IMR-90 (cell line): ENCODE measurements at regions not wholly inside any gene's neighbourhood (a gene's known extent, or its start where the extent isn't known, plus 50 kb on each side); places are given as distances from the start of the nearest gene placed in this dataset.

Experiments
- ATAC-seq: fragments of 200-7000 bp; cut with Tn5 transposase; 2 replicates; pipeline ENCODE4 v1.9.1; 2020; ENCODE audit warnings: low read depth, mild to moderate bottlenecking, moderate library complexity
- BruUV-seq: library from RNA; stranded (reverse); fragments of 400-500 nt; replicated peaks from 2 replicates; lab custom pipeline; 2021; lab: Mats Ljungman, UMichigan
- CTCF ChIA-PET: fragments of 300-600 bp; formaldehyde crosslinking; extraction: SDS; loops from one replicate; lab custom pipeline; 2021; ENCODE audit warnings: antibody characterized with exemption; lab: Yijun Ruan, JAX
- POLR2A ChIA-PET: fragments of 300-600 bp; sonication (Branson Sonifier 250); formaldehyde crosslinking; loops from one replicate; lab custom pipeline; 2022; ENCODE audit warnings: antibody characterized with exemption; ENCODE audit not compliant: unreplicated experiment; lab: Charles Lee
- DNase-seq: peaks from one replicate; pipeline ENCODE4 v3.0.0; 2013
- H2AFZ ChIP-seq: replicated peaks from 2 replicates; pipeline ENCODE3; 2013; ENCODE audit warnings: low read length, mild to moderate bottlenecking; ENCODE audit not compliant: poor library complexity
- H2AK5ac ChIP-seq: 2 replicates; pipeline ENCODE4 v1.6.1; 2013; ENCODE audit warnings: low read depth, low read length, inconsistent platforms
- H2AK9ac ChIP-seq: replicated peaks from 2 replicates; pipeline ENCODE3; 2013; ENCODE audit warnings: mild to moderate bottlenecking, low read depth, low read length, moderate library complexity; ENCODE audit not compliant: poor library complexity
- H2BK120ac ChIP-seq: 2 replicates; pipeline ENCODE4 v1.6.1; 2013; ENCODE audit warnings: low read depth, low read length, inconsistent platforms
- H2BK15ac ChIP-seq: 3 replicates; pipeline ENCODE4 v1.6.1; 2013; ENCODE audit warnings: low read depth, low read length, inconsistent platforms
- H2BK20ac ChIP-seq: 2 replicates; pipeline ENCODE4 v1.6.1; 2013; ENCODE audit warnings: low read depth, mild to moderate bottlenecking, inconsistent platforms, low read length, moderate library complexity
- H2BK5ac ChIP-seq: 2 replicates; pipeline ENCODE4 v1.6.1; 2013; ENCODE audit warnings: mild to moderate bottlenecking, low read depth, low read length, inconsistent platforms; ENCODE audit not compliant: poor library complexity, severe bottlenecking
- H3K14ac ChIP-seq: replicated peaks from 2 replicates; pipeline ENCODE4 v1.6.1; 2013; ENCODE audit warnings: low read depth, low read length, inconsistent platforms
- H3K18ac ChIP-seq: 2 replicates; pipeline ENCODE4 v1.6.1; 2013; ENCODE audit warnings: low read depth, low read length, control low read depth
- H3K23ac ChIP-seq: 2 replicates; pipeline ENCODE4 v1.6.1; 2013; ENCODE audit warnings: low read depth, low read length, inconsistent platforms
- H3K27ac ChIP-seq: 2 replicates; pipeline ENCODE4 v1.5.1; 2013; ENCODE audit warnings: mild to moderate bottlenecking, control low read depth, low read length; ENCODE audit not compliant: insufficient read depth
- H3K27me3 ChIP-seq: 2 replicates; pipeline ENCODE4 v1.6.1; 2013; ENCODE audit warnings: low read length; ENCODE audit not compliant: control insufficient read depth, insufficient read depth
- H3K36me3 ChIP-seq: 2 replicates; pipeline ENCODE4 v1.6.1; 2013; ENCODE audit warnings: low read length, mixed read lengths; ENCODE audit not compliant: control insufficient read depth, insufficient read depth
- H3K4ac ChIP-seq: 2 replicates; pipeline ENCODE4 v1.6.1; 2013; ENCODE audit warnings: low read depth, low read length, inconsistent platforms
- H3K4me1 ChIP-seq: 2 replicates; pipeline ENCODE4 v1.6.1; 2013; ENCODE audit warnings: low read length, mixed read lengths; ENCODE audit not compliant: control insufficient read depth, insufficient read depth
- H3K4me2 ChIP-seq: 2 replicates; pipeline ENCODE4 v1.6.1; 2013; ENCODE audit warnings: low read depth, mild to moderate bottlenecking, control low read depth, low read length, moderate library complexity
- H3K4me3 ChIP-seq: 2 replicates; pipeline ENCODE4 v1.5.1; 2013; ENCODE audit warnings: low read depth, mild to moderate bottlenecking, control low read depth, low read length, moderate library complexity; ENCODE audit not compliant: insufficient read depth
- H3K56ac ChIP-seq: 2 replicates; pipeline ENCODE4 v1.6.1; 2013; ENCODE audit warnings: low read length, inconsistent platforms; ENCODE audit not compliant: insufficient read depth; ENCODE audit errors: extremely low read depth
- H3K79me1 ChIP-seq, 2 experiments: 2 replicates each; pipeline ENCODE4 v1.6.1; 2013; ENCODE audit warnings: low read length in 2 of 2, inconsistent platforms in 1 of 2, low read depth in 1 of 2
- H3K9ac ChIP-seq: 2 replicates; pipeline ENCODE4 v1.6.1; 2013; ENCODE audit warnings: low read depth, low read length, control low read depth
- H3K9me1 ChIP-seq: 2 replicates; pipeline ENCODE4 v1.6.1; 2013; ENCODE audit warnings: low read length, inconsistent platforms; ENCODE audit not compliant: insufficient read depth
- H3K9me3 ChIP-seq: 2 replicates; pipeline ENCODE4 v1.6.1; 2013; ENCODE audit warnings: low read length; ENCODE audit not compliant: control insufficient read depth, insufficient read depth
- H4K20me1 ChIP-seq: 2 replicates; pipeline ENCODE4 v1.6.1; 2013; ENCODE audit warnings: low read length, inconsistent platforms; ENCODE audit not compliant: insufficient read depth
- H4K5ac ChIP-seq: 2 replicates; pipeline ENCODE4 v1.6.1; 2013; ENCODE audit warnings: mild to moderate bottlenecking, low read depth, low read length, control low read depth
- H4K8ac ChIP-seq, 2 experiments: 2 replicates each; pipeline ENCODE4 v1.6.1; 2013; ENCODE audit warnings: low read depth in 2 of 2, low read length in 2 of 2, control low read depth in 1 of 2, inconsistent platforms in 1 of 2
- H4K91ac ChIP-seq: 2 replicates; pipeline ENCODE4 v1.6.1; 2013; ENCODE audit warnings: low read depth, low read length, inconsistent platforms; ENCODE audit not compliant: insufficient read depth
- CHD1 ChIP-seq: IDR thresholded peaks from 2 replicates; pipeline ENCODE4 v1.6.1; 2012; ENCODE audit warnings: low read depth, low read length, improper control_type of control experiment
- WGBS, 2 experiments: methylation state at CpG; one replicate each; pipeline versions ENCODE4 v1.1.5 to v1.1.7; 2013; ENCODE audit warnings: missing lambda C conversion rate in 2 of 2; ENCODE audit not compliant: insufficient read length in 1 of 2; ENCODE audit errors: extremely low coverage in 2 of 2; 5-methylcytosine and 5-hydroxymethylcytosine counted together
- dilution Hi-C: fragments of 300-500 bp; cut with HindIII; formaldehyde crosslinking; loops from one replicate; pipeline ENCODE4 v1.14.3; 2018; ENCODE audit warnings: low sequenced_read_pairs; ENCODE audit not compliant: unreplicated experiment
- in situ Hi-C: fragments of 300-500 bp; cut with MboI; formaldehyde crosslinking; loops from 3 replicates; pipeline ENCODE4 v1.14.3; 2019; ENCODE audit warnings: low sequenced_read_pairs, inconsistent platforms, mixed read lengths
- intact Hi-C: fragments of 100-400 bp; cut with micrococcal nuclease; formaldehyde crosslinking; loops from 2 replicates; pipeline ENCODE4 v1.10.0; 2022
- TF ChIP-seq, protein P1 (sequence below): fragments of 150-350 bp; IDR thresholded peaks from 2 replicates; pipeline ENCODE4 v1.6.1; 2016; ENCODE audit warnings: low read depth, mild to moderate bottlenecking, low read length, moderate library complexity, borderline replicate concordance

- in situ Hi-C loops (no loop called here), dilution Hi-C loops (no loop called here), intact Hi-C loops (no loop called here)
- Histone ChIP-seq H3K9me1 (no peaks in the 10 kb centered on the region; the same call in 1 of the 2 replicates), H2BK5ac (no peak overlapping the region), H3K4me2 (no peak overlapping the region), H3K23ac (no peak overlapping the region), H3K79me1 (no peaks in the 10 kb centered on the region), H2BK15ac (no peak overlapping the region), H4K5ac (no peak overlapping the region), H2AK5ac (no peak overlapping the region), H2BK20ac (no peak overlapping the region), H4K91ac (no peak overlapping the region), H3K27ac (no peak overlapping the region), H3K4me1 (0 out of 2 replicates have a peak, but pooled peaks cover 1% of the 10 kb centered on the region), H3K27me3 (no peaks in the 10 kb centered on the region), H3K9ac (no peak overlapping the region), H4K8ac (no peak overlapping the region), H2AK9ac (no peak overlapping the region), H3K9me3 (peaks cover 4% of the 10 kb centered on the region), H3K56ac (no peak overlapping the region), H3K14ac (no peak overlapping the region), H3K4me3 (no peak overlapping the region), H4K20me1 (no peaks in the 10 kb centered on the region), H3K4ac (no peak overlapping the region), H2AFZ (no peak overlapping the region), H3K36me3 (no peaks in the 10 kb centered on the region), H2BK120ac (no peak overlapping the region), H3K18ac (no peak overlapping the region)
- peak; percentile 75 for DNase-seq
- TF ChIP-seq CHD1: no peak
- TF ChIP-seq, protein P1, sequence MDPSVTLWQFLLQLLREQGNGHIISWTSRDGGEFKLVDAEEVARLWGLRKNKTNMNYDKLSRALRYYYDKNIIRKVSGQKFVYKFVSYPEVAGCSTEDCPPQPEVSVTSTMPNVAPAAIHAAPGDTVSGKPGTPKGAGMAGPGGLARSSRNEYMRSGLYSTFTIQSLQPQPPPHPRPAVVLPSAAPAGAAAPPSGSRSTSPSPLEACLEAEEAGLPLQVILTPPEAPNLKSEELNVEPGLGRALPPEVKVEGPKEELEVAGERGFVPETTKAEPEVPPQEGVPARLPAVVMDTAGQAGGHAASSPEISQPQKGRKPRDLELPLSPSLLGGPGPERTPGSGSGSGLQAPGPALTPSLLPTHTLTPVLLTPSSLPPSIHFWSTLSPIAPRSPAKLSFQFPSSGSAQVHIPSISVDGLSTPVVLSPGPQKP: no peak
- no TSS peak for BruUV-seq
- CTCF ChIA-PET: no interaction called here
- POLR2A ChIA-PET: no interaction called here
- WGBS, 2 experiments: no CpG with 5 or more reads among the region's 2 CpGs
- no peak for ATAC-seq
These were observed 65.1 kb upstream of the STAM2 start for GRCh38 chr2:152240559-152241231.
